GM23248 (cell line): ENCODE measurements at regions not wholly inside any gene's neighbourhood (a gene's known extent, or its start where the extent isn't known, plus 50 kb on each side); places are given as distances from the start of the nearest gene placed in this dataset.

Experiments used
- EZH2 ChIP-seq: fragments of 200-600 bp; sonication (generic); IDR thresholded peaks from 2 replicates; pipeline ENCODE4 v1.6.1; 2018; ENCODE audit warnings: antibody characterized with exemption, mild to moderate bottlenecking; ENCODE audit not compliant: insufficient read depth, poor library complexity, severe bottlenecking
- EZH2phosphoT487 ChIP-seq: fragments of 200-600 bp; sonication (generic); IDR thresholded peaks from 2 replicates; pipeline ENCODE4 v1.6.1; 2018; ENCODE audit warnings: antibody characterized with exemption, moderate library complexity, mild to moderate bottlenecking, low read depth; ENCODE audit not compliant: insufficient read depth

DNA sequence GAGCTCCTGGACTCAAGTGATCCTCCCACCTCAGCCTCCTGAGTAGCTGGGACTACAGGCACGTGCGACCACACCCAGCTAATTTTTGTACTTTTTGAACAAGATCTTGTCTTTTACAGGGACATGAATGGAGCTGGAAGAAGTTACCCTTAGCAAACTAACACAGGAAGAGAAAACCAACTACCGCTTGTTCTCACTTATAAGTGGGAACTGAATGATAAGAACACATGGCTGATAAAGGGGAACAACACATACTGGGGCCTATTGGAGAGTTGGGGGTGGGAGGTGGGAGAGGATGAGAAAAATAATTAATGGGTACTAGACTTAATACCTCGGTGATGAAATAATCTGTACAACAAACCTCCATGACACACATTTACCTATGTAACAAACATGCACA, 70.9 kb upstream of the INHBA start:
- TF ChIP-seq EZH2phosphoT487 (no peak), EZH2 (no peak)
